ENCODE measurements at regions not wholly inside any gene's neighbourhood (a gene's known extent, or its start where the extent isn't known, plus 50 kb on each side); places are given as distances from the start of the nearest gene placed in this dataset.
A peak's percentile ranks its signal among the peaks of the same experiment; 100 is the strongest.

DNA sequence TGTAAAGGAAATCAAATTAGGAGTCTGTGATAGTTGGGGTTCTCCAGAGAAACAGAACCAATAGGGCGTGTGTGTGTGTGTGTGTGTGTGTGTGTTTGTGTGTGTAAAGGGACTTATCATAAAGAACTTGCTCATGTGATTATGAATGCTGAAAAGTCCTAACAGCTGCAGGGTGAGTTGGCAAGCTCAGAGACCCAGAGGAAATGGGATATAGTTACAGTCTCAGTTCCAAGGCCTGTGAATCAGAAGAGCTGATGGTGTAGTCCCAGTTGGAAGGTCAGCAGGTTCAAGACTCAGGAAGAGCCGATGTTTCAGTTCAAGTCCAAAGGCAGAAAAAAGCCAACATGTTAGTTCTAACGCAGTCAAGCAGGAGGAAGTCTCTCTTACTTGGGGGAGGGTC lies 214.2 kb downstream of the ELAVL2 start:
- 57 to 66% (median 62%) methylated on average over 3 of the region's 3 CpGs for WGBS, 5 donors
- TF ChIP-seq POLR2A (IDR thresholded peaks at IDR 0.05) (no peak), EP300 (IDR thresholded peaks at IDR 0.05) (no peak), POLR2AphosphoS5 (IDR thresholded peaks at IDR 0.05) (no peak)
- TF ChIP-seq, protein P1, sequence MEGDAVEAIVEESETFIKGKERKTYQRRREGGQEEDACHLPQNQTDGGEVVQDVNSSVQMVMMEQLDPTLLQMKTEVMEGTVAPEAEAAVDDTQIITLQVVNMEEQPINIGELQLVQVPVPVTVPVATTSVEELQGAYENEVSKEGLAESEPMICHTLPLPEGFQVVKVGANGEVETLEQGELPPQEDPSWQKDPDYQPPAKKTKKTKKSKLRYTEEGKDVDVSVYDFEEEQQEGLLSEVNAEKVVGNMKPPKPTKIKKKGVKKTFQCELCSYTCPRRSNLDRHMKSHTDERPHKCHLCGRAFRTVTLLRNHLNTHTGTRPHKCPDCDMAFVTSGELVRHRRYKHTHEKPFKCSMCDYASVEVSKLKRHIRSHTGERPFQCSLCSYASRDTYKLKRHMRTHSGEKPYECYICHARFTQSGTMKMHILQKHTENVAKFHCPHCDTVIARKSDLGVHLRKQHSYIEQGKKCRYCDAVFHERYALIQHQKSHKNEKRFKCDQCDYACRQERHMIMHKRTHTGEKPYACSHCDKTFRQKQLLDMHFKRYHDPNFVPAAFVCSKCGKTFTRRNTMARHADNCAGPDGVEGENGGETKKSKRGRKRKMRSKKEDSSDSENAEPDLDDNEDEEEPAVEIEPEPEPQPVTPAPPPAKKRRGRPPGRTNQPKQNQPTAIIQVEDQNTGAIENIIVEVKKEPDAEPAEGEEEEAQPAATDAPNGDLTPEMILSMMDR (IDR thresholded peaks at IDR 0.05), result no peak
- no peak for DNase-seq
- intact Hi-C loops (cut with DNase I; ENCODE audit: low total_unique reads), result no loop called here
- H3K9me3 ChIP-seq, result no peaks in the 10 kb centered on the region
- no peak overlapping the region for H3K27ac ChIP-seq
- no peaks in the 10 kb centered on the region for H3K4me1 ChIP-seq
- H3K27me3 ChIP-seq, result no peaks in the 10 kb centered on the region
- H3K4me3 ChIP-seq, result no peak overlapping the region
- no peaks in the 10 kb centered on the region for H3K36me3 ChIP-seq

DNA sequence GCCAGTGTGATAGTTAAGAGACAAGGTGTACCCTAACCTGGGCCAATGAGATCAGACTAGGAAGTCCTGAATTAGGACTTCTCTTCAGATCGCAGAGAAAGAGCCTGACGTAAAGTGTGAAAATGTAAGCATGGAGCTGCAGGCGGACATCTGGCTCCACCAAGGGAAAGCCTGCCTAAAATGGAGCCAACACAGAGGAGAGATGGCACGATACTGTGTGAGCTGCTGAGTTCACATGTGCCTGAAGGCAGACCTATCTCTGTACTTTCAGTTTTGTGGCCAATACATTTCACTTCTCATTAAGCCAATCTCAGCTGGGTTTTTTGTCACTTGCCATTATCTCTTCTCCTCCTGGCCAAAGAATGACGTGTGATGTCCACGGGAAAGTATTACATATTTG lies 210.5 kb downstream of the ELAVL2 start:
- 85 to 96% (median 94%) methylated on average over 6 of the region's 6 CpGs for WGBS, 5 donors
- H3K27ac ChIP-seq, result no peak overlapping the region
- TF ChIP-seq POLR2AphosphoS5 (IDR thresholded peaks at IDR 0.05) (no peak), EP300 (IDR thresholded peaks at IDR 0.05) (no peak), POLR2A (IDR thresholded peaks at IDR 0.05) (no peak)
- TF ChIP-seq, protein P1 (IDR thresholded peaks at IDR 0.05), result no peak
- no peaks in the 10 kb centered on the region for H3K4me1 ChIP-seq
- no peak overlapping the region for H3K4me3 ChIP-seq
- no peaks in the 10 kb centered on the region for H3K27me3 ChIP-seq
- DNase-seq, result no peak
- intact Hi-C loops (cut with DNase I; ENCODE audit: low total_unique reads), result no loop called here
- H3K9me3 ChIP-seq, result no peaks in the 10 kb centered on the region
- H3K36me3 ChIP-seq, result no peaks in the 10 kb centered on the region

DNA sequence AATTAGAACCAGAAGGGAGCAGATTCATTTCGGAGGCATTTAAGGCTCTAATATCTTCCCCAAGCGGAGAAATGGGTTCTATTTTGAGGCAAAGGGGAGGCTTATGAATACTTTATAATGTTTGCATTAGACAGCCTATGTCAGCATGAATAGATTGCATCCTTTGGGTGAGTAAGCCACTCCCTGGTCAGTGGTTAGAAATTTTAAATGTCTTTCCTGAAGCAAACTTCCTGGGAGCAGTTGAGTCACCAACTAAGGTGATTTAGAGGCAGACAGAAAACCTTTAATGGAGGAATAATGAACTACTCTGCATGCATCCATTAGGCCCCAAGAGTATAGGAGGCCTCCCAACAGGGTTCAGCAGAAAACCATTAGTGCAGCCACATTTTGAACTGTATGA lies 204.9 kb downstream of the ELAVL2 start:
- no peak overlapping the region for H3K27ac ChIP-seq
- no peak for DNase-seq
- no peak for TF ChIP-seq EP300 (IDR thresholded peaks at IDR 0.05)
- TF ChIP-seq, protein P1 (IDR thresholded peaks at IDR 0.05), result no peak
- TF ChIP-seq POLR2A (IDR thresholded peaks at IDR 0.05), result no peak
- no peak for TF ChIP-seq POLR2AphosphoS5 (IDR thresholded peaks at IDR 0.05)
- no peaks in the 10 kb centered on the region for H3K36me3 ChIP-seq
- no peaks in the 10 kb centered on the region for H3K27me3 ChIP-seq
- WGBS, 5 donors, result 68 to 85% (median 78%) methylated on average over 2 of the region's 2 CpGs
- H3K4me3 ChIP-seq, result no peak overlapping the region
- no peaks in the 10 kb centered on the region for H3K4me1 ChIP-seq
- intact Hi-C loops (cut with DNase I; ENCODE audit: low total_unique reads), result no loop called here
- H3K9me3 ChIP-seq, result no peaks in the 10 kb centered on the region

DNA sequence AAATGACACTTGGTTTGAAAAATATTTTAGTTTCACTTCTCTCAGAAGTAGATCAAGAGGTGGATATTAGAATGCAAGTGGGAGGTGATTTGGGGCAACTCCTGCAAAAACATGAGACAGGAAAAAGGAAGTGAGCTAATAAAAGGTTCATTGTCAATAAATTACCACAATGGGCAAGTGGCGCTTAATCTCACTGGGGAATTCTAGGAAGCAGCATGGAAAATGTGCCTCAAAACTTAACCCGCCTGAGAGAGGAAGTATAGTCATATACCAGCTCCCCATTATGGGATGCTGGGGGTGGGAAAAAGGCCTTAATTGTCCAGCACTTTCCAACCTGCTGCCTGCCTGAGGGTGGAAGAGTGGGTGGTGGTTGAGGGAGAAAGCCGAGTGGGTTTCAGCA lies 204.1 kb downstream of the ELAVL2 start:
- H3K36me3 ChIP-seq, result no peaks in the 10 kb centered on the region
- no peak for TF ChIP-seq POLR2A (IDR thresholded peaks at IDR 0.05)
- TF ChIP-seq EP300 (IDR thresholded peaks at IDR 0.05), result no peak
- TF ChIP-seq POLR2AphosphoS5 (IDR thresholded peaks at IDR 0.05), result no peak
- TF ChIP-seq, protein P1 (IDR thresholded peaks at IDR 0.05), result no peak
- WGBS, 5 donors, result 72 to 85% (median 80%) methylated on average over 3 of the region's 3 CpGs
- intact Hi-C loops (cut with DNase I; ENCODE audit: low total_unique reads), result no loop called here
- no peak overlapping the region for H3K4me3 ChIP-seq
- H3K27me3 ChIP-seq, result no peaks in the 10 kb centered on the region
- no peak overlapping the region for H3K27ac ChIP-seq
- DNase-seq, result peak in 1 of 2 donors; percentile 30
- no peaks in the 10 kb centered on the region for H3K9me3 ChIP-seq
- no peaks in the 10 kb centered on the region for H3K4me1 ChIP-seq
